C4-2B (cell line): ENCODE measurements at regions not wholly inside any gene's neighbourhood (a gene's known extent, or its start where the extent isn't known, plus 50 kb on each side); places are given as distances from the start of the nearest gene placed in this dataset.

ENCODE experiments used
- H3K27ac ChIP-seq: fragments of 450-650 bp; 2 replicates; pipeline ENCODE4 v1.5.1; 2017
- ZFX ChIP-seq: fragments of 450-650 bp; IDR thresholded peaks from 2 replicates; pipeline ENCODE4 v1.6.1; 2017
- TF ChIP-seq, protein P1 (sequence below): fragments of 450-650 bp; conservative IDR thresholded peaks from 2 replicates; pipeline ENCODE4 v1.5.1; 2017; ENCODE audit warnings: mild to moderate bottlenecking

DNA sequence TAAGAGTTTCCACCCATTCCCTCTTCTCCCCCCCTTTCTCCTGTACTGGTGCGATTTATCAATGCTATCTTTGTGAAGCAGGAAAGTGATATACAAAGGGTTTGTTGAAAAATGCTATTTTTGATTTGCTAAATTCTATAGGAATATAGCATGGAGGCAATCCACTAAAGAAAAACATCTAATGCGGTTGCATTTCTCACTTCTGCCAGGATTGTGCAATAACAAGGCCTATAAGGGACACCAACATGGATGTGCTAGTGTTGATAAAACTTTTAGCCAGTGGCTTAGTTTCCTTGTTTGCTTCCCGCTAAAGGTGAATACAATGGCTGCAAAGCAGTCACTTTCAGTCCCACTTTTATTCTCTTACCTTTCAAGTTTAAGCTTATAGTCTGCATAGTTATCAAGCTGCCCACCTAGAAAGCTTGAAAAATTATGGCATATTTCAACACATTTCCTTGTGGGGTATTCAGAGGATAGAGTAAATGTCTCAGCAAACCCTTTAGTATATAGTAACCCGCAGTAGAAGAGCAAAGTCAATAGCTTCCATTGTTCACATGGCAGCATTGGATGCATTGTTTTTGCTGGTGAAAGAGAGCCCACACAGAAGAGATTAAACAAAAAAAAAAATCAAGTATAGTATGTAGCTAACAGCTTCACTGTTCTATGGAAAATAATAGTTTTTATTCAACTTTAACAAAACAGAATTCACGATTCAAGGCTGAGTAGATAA is 674.6 kb upstream of the SEMA6A start:
- no peak overlapping the region for H3K27ac ChIP-seq
- no peak for TF ChIP-seq ZFX
- TF ChIP-seq, protein P1, sequence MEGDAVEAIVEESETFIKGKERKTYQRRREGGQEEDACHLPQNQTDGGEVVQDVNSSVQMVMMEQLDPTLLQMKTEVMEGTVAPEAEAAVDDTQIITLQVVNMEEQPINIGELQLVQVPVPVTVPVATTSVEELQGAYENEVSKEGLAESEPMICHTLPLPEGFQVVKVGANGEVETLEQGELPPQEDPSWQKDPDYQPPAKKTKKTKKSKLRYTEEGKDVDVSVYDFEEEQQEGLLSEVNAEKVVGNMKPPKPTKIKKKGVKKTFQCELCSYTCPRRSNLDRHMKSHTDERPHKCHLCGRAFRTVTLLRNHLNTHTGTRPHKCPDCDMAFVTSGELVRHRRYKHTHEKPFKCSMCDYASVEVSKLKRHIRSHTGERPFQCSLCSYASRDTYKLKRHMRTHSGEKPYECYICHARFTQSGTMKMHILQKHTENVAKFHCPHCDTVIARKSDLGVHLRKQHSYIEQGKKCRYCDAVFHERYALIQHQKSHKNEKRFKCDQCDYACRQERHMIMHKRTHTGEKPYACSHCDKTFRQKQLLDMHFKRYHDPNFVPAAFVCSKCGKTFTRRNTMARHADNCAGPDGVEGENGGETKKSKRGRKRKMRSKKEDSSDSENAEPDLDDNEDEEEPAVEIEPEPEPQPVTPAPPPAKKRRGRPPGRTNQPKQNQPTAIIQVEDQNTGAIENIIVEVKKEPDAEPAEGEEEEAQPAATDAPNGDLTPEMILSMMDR: no peak

DNA sequence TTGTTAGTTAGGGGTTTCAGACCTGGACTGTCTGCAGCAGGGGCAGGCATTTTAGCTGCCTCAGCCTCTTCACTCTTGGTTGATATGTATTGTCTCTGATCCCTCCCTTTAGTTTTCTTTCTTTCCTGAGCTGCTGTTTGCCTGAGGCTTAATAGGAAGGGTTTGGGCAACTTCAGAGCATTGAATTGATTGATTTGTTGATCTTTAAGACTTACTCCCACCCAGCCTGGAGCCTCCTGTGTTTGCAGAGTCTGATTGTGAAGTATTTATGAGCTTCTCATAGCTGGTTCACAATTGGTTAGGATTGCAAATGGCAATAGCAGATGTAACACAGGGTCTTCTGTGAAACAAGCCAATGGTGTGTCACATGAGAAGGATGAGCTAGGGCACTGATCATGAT is 671.8 kb upstream of the SEMA6A start:
- TF ChIP-seq, protein P1: no peak
- no peak for TF ChIP-seq ZFX
- no peak overlapping the region for H3K27ac ChIP-seq

DNA sequence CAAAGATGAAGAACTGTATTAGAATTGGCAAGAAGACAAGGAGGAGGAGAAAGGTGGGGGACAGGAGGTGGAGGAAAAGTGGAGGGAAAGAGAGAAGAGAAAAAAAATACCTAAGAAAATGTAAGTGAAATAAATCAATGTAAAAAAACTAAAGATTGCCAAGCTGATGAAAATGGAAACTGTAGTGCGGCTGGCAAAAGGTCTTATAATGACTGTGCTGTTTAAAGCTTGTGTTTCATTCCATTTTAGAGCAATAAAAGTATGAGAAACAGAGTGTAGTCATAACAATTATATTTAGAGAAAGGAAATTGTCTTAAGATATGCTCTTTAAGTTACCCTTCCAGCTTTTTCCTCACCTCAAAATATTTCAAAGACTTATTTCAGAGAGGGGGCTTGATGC is 670.5 kb upstream of the SEMA6A start:
- no peak overlapping the region for H3K27ac ChIP-seq
- TF ChIP-seq, protein P1: no peak
- TF ChIP-seq ZFX: no peak

DNA sequence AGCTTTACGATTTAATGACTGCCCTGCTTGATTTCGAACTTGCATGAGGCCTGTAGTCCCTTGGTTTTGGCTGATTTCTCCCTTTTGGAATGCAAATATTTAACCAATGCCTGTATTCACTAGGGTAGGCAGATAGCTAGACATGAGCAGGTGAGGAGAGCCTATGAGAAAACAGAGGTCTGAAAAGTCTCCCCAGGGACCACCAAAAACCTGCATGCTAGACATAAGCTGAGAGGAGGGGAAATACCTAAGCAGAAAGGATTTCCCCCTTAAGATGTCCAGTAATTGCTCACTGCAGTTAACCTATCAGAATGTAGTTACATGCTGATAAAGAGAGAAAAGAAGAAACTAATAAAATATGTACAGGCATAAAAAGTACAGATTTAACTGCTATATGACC is 667.4 kb upstream of the SEMA6A start:
- no peak overlapping the region for H3K27ac ChIP-seq
- TF ChIP-seq, protein P1: no peak
- TF ChIP-seq ZFX: no peak

DNA sequence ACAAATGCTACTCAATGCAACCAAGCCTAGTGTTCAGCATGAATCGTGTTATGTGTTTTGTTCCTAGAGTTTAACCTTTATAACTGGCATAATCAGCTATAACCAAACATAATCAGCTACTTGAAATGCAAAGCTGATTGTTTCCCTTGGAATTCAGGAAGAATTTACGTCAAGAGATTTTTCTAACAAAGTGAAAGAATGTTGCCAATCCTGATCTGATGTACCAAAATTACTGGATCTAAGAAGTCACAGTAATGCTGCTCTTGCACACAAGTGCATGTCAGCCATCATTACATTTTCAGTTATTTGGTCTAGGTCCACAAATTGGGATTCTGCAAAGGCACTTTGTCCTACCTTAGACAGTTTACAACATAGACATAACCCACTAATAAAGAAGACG is 662.3 kb upstream of the SEMA6A start:
- no peak for TF ChIP-seq ZFX
- TF ChIP-seq, protein P1: no peak
- H3K27ac ChIP-seq: no peak overlapping the region

DNA sequence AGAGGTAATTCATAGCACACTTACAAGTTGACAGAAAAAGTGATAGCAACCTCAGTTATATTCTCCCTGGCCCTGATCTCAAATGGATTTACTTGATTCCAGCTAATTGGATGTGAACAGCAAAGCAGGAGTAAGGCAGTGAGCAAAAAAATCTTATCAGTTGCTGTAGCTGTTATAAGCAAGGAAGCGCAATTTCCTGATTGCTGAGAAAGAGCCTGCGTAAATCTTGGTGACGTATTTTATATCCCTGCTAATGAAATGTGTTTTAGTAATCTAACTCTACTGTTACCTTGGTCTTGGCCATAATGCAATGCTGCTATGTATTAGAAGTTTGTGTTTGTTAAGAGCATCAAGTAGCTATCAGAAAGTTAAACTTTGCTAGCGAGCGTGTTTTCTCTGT is 661.2 kb upstream of the SEMA6A start:
- TF ChIP-seq, protein P1: no peak
- TF ChIP-seq ZFX: no peak

DNA sequence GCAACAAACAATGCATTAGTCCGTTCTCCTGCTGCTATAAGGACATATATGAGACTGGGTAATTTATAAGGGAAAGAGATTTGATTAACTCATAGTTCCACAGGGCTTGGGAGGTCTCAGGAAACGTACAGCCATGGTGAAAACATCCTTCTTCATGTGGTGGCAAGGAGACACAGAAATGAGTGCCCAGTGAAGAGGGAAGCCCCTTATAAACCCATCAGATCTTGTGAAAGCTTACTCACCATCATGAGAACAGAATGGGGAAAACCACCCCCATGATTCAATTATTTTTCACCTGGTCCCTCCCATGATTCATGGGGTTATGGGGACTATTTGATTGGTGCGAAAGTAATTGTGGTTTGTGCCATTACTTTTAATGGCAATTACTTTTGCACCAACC is 655.8 kb upstream of the SEMA6A start:
- H3K27ac ChIP-seq: no peak overlapping the region
- no peak for TF ChIP-seq ZFX
- TF ChIP-seq, protein P1: no peak

More for the DNA sequence above, 661.2 kb upstream of the SEMA6A start:
- H3K27ac ChIP-seq: no peak overlapping the region
